Anterior cingulate cortex (tissue), 58 donors: ENCODE measurements at regions not wholly inside any gene's neighbourhood (a gene's known extent, or its start where the extent isn't known, plus 50 kb on each side); places are given as distances from the start of the nearest gene placed in this dataset.
A peak's percentile ranks its signal among the peaks of the same experiment; 100 is the strongest.
"Not testable (repeated sequence)": the region's sequence is repeated elsewhere in the genome, so short reads cannot be mapped to it uniquely, and the experiment has no call there.

Source experiments
- DNase-seq, 58 donors: peaks; one replicate each; lab custom pipeline; 2025; lab: John Stamatoyannopoulos, UW

- no peak for DNase-seq
Observed at GRCh38 chr17:59492091-59492451, 73.3 kb upstream of the DHX40 start.

- DNase-seq = peak in 17 of 58 donors; percentile 1 to 49 (median 13)
Observed at GRCh38 chr17:59493867-59494266, 71.5 kb upstream of the DHX40 start.

GRCh38 chr17:59494757-59495368 is 70.5 kb upstream of the DHX40 start:
- DNase-seq = no peak

GRCh38 chr17:59496178-59496577 is 69.2 kb upstream of the DHX40 start:
- no peak for DNase-seq

GRCh38 chr17:59498530-59499307 is 66.7 kb upstream of the DHX40 start:
- DNase-seq = no peak

- not testable (repeated sequence) for DNase-seq
Observed at GRCh38 chr17:59500086-59500655, 65.2 kb upstream of the DHX40 start.

- DNase-seq = no peak
Observed at GRCh38 chr17:59501690-59502089, 63.7 kb upstream of the DHX40 start.

GRCh38 chr17:59502800-59503199 is 62.6 kb upstream of the DHX40 start:
- no peak for DNase-seq

- DNase-seq = no peak
Observed at GRCh38 chr17:59503500-59503899, 61.9 kb upstream of the DHX40 start.

- DNase-seq = no peak
Observed at GRCh38 chr17:59504821-59505220, 60.6 kb upstream of the DHX40 start.

- no peak for DNase-seq
Observed at GRCh38 chr17:59505610-59506276, 59.7 kb upstream of the DHX40 start.

- peak in 1 of 58 donors; percentile 33 for DNase-seq
Observed at GRCh38 chr17:59506894-59507726, 58.3 kb upstream of the DHX40 start.

- no peak for DNase-seq
Observed at GRCh38 chr17:59508999-59509625, 56.3 kb upstream of the DHX40 start.

GRCh38 chr17:59510611-59511010 is 54.8 kb upstream of the DHX40 start:
- DNase-seq = no peak

GRCh38 chr17:59511726-59512125 is 53.7 kb upstream of the DHX40 start:
- DNase-seq = no peak

GRCh38 chr17:59512844-59513385 is 52.5 kb upstream of the DHX40 start:
- DNase-seq = no peak

- DNase-seq = peak in 29 of 58 donors; percentile 7 to 91 (median 26)
Observed at GRCh38 chr17:59513934-59514841, 51.2 kb upstream of the DHX40 start.
